Activated CD8-positive, alpha-beta T cell treated with anti-CD3 and anti-CD28 coated beads for 36 hours (primary cell): ENCODE measurements at regions not wholly inside any gene's neighbourhood (a gene's known extent, or its start where the extent isn't known, plus 50 kb on each side); places are given as distances from the start of the nearest gene placed in this dataset.

Experiments used
- ATAC-seq: fragments of 200-7000 bp; cut with Tn5 transposase; one replicate; pipeline ENCODE4 v1.10.0; 2021; ENCODE audit warnings: mild to moderate bottlenecking, moderate library complexity
- CTCF ChIA-PET: fragments of 350-600 bp; sonication (Branson Sonifier 250); formaldehyde crosslinking; loops from one replicate; lab custom pipeline; 2021; ENCODE audit warnings: antibody characterized with exemption; lab: Charles Lee
- POLR2A ChIA-PET: fragments of 350-600 bp; sonication (Branson Sonifier 250); formaldehyde crosslinking; loops from one replicate; lab custom pipeline; 2021; ENCODE audit warnings: antibody characterized with exemption; lab: Charles Lee
- DNase-seq: peaks from one replicate; pipeline ENCODE4 v3.0.0-alpha.2; 2020
- H3K27ac Mint-ChIP-seq: one replicate; pipeline ENCODE4 v1.8.0; 2021; ENCODE audit warnings: mild to moderate bottlenecking, mixed read lengths
- H3K27me3 Mint-ChIP-seq: one replicate; pipeline ENCODE4 v1.8.0; 2021; ENCODE audit warnings: mixed read lengths
- H3K36me3 Mint-ChIP-seq: one replicate; pipeline ENCODE4 v1.8.0; 2021; ENCODE audit warnings: low read depth, mixed read lengths
- H3K4me1 Mint-ChIP-seq: one replicate; pipeline ENCODE4 v1.8.0; 2021; ENCODE audit warnings: low read depth, mixed read lengths
- H3K4me3 Mint-ChIP-seq: one replicate; pipeline ENCODE4 v1.8.0; 2021; ENCODE audit warnings: mild to moderate bottlenecking, moderate library complexity, mixed read lengths
- H3K9me3 Mint-ChIP-seq: one replicate; pipeline ENCODE4 v1.8.0; 2021; ENCODE audit warnings: mixed read lengths
- intact Hi-C: fragments of 100-400 bp; cut with micrococcal nuclease; formaldehyde crosslinking; loops from one replicate; pipeline ENCODE4 v1.10.0; 2022
- TF ChIP-seq, protein P1 (sequence below): fragments of 200-600 bp; IDR thresholded peaks from one replicate; pipeline ENCODE4 v1.8.0; 2022; ENCODE audit warnings: antibody characterized with exemption, mild to moderate bottlenecking

DNA sequence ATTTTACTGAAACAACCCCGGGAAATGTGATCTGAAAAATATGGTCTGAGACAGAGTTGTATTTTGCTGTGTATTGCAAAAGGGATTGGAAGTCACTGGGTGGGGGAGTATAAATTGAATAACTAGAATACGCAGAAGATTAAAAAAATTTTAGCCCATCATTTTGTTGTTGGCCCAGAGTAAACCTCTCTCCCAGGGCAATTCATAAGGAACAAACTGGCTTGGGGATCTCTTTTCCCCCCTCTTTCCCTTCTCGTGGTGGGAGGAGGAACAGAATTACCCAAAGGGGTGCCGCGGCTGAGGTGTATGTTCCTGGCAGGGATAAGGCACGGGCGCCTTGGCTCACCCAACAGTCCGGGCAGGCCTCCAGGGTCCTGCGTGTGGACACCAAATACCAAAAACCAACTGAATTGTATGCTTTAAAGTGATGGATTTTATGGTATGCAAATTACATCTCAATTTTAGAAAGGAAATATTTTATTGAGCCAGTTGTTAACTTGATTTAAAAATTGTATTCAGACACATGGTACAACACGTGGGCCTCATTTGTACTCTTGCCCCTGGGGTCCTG is 121.2 kb upstream of the SPRED2 start:
- Mint-ChIP-seq H3K9me3 (no peaks in the 10 kb centered on the region), H3K36me3 (no peaks in the 10 kb centered on the region), H3K4me3 (no peak overlapping the region), H3K4me1 (peaks cover 24% of the 10 kb centered on the region), H3K27ac (no peak overlapping the region), H3K27me3 (peaks cover 10% of the 10 kb centered on the region)
- POLR2A ChIA-PET: no interaction called here
- no peak for ATAC-seq
- DNase-seq: no peak
- CTCF ChIA-PET: interaction anchor here (0.8 kb wide), 1 partner anchor 48 kb away, joined by 3 read pairs; no protein-coding TSS in a partner anchor
- TF ChIP-seq, protein P1, sequence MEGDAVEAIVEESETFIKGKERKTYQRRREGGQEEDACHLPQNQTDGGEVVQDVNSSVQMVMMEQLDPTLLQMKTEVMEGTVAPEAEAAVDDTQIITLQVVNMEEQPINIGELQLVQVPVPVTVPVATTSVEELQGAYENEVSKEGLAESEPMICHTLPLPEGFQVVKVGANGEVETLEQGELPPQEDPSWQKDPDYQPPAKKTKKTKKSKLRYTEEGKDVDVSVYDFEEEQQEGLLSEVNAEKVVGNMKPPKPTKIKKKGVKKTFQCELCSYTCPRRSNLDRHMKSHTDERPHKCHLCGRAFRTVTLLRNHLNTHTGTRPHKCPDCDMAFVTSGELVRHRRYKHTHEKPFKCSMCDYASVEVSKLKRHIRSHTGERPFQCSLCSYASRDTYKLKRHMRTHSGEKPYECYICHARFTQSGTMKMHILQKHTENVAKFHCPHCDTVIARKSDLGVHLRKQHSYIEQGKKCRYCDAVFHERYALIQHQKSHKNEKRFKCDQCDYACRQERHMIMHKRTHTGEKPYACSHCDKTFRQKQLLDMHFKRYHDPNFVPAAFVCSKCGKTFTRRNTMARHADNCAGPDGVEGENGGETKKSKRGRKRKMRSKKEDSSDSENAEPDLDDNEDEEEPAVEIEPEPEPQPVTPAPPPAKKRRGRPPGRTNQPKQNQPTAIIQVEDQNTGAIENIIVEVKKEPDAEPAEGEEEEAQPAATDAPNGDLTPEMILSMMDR: no peak
- intact Hi-C loops: loop anchor here (1.0 to 10.0 kb wide), 4 partner anchors 20 to 499 kb away; partner anchors contain the start of gene CEP68

- H3K27ac Mint-ChIP-seq: no peak overlapping the region
Observed at GRCh38 chr2:65551528-65551927, 119.1 kb upstream of the SPRED2 start.

GRCh38 chr2:65550246-65550645 is 117.8 kb upstream of the SPRED2 start:
- ATAC-seq: no peak
- no peaks in the 10 kb centered on the region for H3K36me3 Mint-ChIP-seq

More at GRCh38 chr2:65551528-65551927, 119.1 kb upstream of the SPRED2 start:
- ATAC-seq (no peak), DNase-seq (no peak)
- ChIA-PET POLR2A (interaction anchor here (0.6 kb wide), 1 partner anchor 9 kb away, joined by 3 read pairs; no protein-coding TSS in a partner anchor), CTCF (no interaction called here)
- H3K36me3 Mint-ChIP-seq: no peaks in the 10 kb centered on the region
- intact Hi-C loops: loop anchor here (5.0 to 10.0 kb wide), 3 partner anchors 169 to 497 kb away; partner anchors contain the start of gene CEP68
- peaks cover 10% of the 10 kb centered on the region for H3K27me3 Mint-ChIP-seq
- H3K4me1 Mint-ChIP-seq: peaks cover 24% of the 10 kb centered on the region
- no peak overlapping the region for H3K4me3 Mint-ChIP-seq
- TF ChIP-seq, protein P1: no peak
- H3K9me3 Mint-ChIP-seq: no peaks in the 10 kb centered on the region

GRCh38 chr2:65549631-65550030 is 117.2 kb upstream of the SPRED2 start:
- H3K27me3 Mint-ChIP-seq: peaks cover 1% of the 10 kb centered on the region
- H3K27ac Mint-ChIP-seq: no peak overlapping the region
- H3K36me3 Mint-ChIP-seq: no peaks in the 10 kb centered on the region
- no peak for DNase-seq
- no peaks in the 10 kb centered on the region for H3K9me3 Mint-ChIP-seq
- H3K4me1 Mint-ChIP-seq: peaks cover 21% of the 10 kb centered on the region
- ATAC-seq: no peak
- intact Hi-C loops: loop anchor here (5.0 to 10.0 kb wide), 3 partner anchors 167 to 495 kb away; partner anchors contain the start of gene CEP68
- ChIA-PET POLR2A (interaction anchor here (1.4 kb wide), 1 partner anchor 322 kb away, joined by 4 read pairs; the partner anchor contains the start of gene ACTR2), CTCF (no interaction called here)
- no peak overlapping the region for H3K4me3 Mint-ChIP-seq
- TF ChIP-seq, protein P1: no peak

More at GRCh38 chr2:65550246-65550645, 117.8 kb upstream of the SPRED2 start:
- no peak overlapping the region for H3K4me3 Mint-ChIP-seq
- ChIA-PET POLR2A (interaction anchor here (1.4 kb wide), 1 partner anchor 323 kb away, joined by 4 read pairs; the partner anchor contains the start of gene ACTR2), CTCF (interaction anchor here (0.8 kb wide), 1 partner anchor 11 kb away, joined by 3 read pairs; no protein-coding TSS in a partner anchor)
- H3K27ac Mint-ChIP-seq: no peak overlapping the region
- intact Hi-C loops: loop anchor here (5.0 to 10.0 kb wide), 3 partner anchors 168 to 495 kb away; partner anchors contain the start of gene CEP68
- H3K27me3 Mint-ChIP-seq: peaks cover 4% of the 10 kb centered on the region
- no peaks in the 10 kb centered on the region for H3K9me3 Mint-ChIP-seq
- H3K4me1 Mint-ChIP-seq: peaks cover 27% of the 10 kb centered on the region
- no peak for DNase-seq
- TF ChIP-seq, protein P1: no peak

DNA sequence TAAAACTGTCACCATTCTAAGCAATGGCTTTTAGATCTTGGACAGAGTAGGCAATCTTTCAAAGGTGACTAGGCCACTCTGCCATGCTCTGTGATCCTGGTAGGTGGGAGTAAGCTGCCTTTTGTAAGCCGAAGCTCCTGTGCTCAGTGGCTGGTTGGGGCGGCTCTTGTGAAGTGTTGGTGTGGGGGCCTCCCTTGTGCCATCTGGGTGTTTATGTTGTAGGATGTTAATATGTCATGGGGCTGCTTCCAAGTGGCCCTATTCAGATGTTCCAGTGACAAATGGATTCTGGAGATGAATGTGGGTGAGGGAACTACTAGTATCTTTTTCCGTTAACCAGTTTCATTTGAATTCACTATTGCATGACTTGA is 116.8 kb upstream of the SPRED2 start:
- ATAC-seq: peak; percentile 69
- POLR2A ChIA-PET: no interaction called here
- TF ChIP-seq, protein P1: no peak

More for the DNA sequence above, 116.8 kb upstream of the SPRED2 start:
- no peaks in the 10 kb centered on the region for H3K9me3 Mint-ChIP-seq
- peaks cover 1% of the 10 kb centered on the region for H3K27me3 Mint-ChIP-seq
- intact Hi-C loops: no loop called here
- CTCF ChIA-PET: no interaction called here
- H3K4me3 Mint-ChIP-seq: no peak overlapping the region
- DNase-seq: peak; percentile 29
- H3K27ac Mint-ChIP-seq: no peak overlapping the region
- H3K36me3 Mint-ChIP-seq: no peaks in the 10 kb centered on the region
- peaks cover 19% of the 10 kb centered on the region for H3K4me1 Mint-ChIP-seq
